GM11168 (cell line): ENCODE measurements at regions not wholly inside any gene's neighbourhood (a gene's known extent, or its start where the extent isn't known, plus 50 kb on each side); places are given as distances from the start of the nearest gene placed in this dataset.
"Not testable (repeated sequence)": the region's sequence is repeated elsewhere in the genome, so short reads cannot be mapped to it uniquely, and the experiment has no call there.

Source experiments
- in situ Hi-C: fragments of 300-500 bp; cut with MboI; formaldehyde crosslinking; loops from one replicate; pipeline ENCODE4 v1.12.0; 2022; ENCODE audit warnings: low sequenced_read_pairs; ENCODE audit not compliant: unreplicated experiment

- in situ Hi-C loops: no loop called here
Measured at GRCh38 chr6:140548366-140548765, 1173.9 kb upstream of the CITED2 start.

GRCh38 chr6:140546640-140547039 is 1172.2 kb upstream of the CITED2 start:
- in situ Hi-C loops: no loop called here

DNA sequence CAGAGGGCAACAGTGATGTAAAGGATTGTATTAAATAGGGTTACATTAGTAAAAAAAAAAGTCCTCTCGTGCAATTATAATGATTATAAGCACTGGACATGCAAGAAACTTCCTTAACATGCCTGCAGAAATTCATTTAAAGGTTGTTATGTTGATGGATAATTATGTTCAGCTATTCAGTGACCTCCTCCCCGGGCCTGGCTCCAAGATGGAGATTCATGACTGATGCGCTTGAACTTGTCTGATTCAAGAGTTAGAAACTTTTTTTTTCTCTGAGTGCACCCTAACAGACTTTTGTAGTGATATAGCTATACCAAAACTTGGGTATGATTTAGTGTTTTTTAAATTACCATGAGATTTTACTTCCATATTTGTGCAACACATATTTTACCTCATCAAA is 1170.0 kb upstream of the CITED2 start:
- in situ Hi-C loops: no loop called here

GRCh38 chr6:140542863-140543262 is 1168.4 kb upstream of the CITED2 start:
- in situ Hi-C loops: no loop called here

DNA sequence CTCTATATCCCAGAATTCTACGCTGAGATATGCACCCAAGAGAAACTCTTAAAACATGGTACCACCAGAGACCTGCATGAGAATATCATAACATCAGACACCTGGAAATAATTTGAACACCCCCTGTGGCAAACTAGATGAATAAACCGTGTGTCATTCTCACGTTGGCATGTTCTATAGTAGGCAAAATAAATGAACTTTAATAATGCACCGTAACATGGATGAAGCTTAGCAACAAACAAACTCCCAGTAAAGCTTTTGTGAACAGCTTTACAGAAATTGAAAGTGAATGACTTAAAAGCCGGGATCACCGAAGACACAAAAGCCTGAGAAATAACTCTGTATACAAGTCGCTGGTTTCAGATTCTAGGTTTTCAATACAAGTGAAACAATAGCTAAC is 1166.8 kb upstream of the CITED2 start:
- in situ Hi-C loops: no loop called here

DNA sequence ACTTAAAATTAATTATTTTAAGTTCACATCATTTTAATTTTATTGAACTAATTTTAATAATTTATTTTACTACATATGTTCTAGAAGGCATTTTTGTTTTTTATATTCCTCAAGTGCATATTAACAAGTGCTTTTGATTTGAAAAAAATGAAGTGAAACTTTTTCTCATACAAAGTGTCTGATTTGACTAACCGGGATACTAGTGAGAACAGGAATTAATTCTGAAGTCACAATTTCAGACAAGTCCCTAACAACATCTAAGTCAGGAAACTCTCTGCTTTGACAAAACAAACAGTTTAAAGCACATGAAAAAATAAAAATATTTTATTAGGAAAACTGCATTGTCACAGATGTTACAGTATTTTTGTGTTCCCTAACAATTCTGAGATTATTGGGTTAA is 1166.3 kb upstream of the CITED2 start:
- in situ Hi-C loops: no loop called here

DNA sequence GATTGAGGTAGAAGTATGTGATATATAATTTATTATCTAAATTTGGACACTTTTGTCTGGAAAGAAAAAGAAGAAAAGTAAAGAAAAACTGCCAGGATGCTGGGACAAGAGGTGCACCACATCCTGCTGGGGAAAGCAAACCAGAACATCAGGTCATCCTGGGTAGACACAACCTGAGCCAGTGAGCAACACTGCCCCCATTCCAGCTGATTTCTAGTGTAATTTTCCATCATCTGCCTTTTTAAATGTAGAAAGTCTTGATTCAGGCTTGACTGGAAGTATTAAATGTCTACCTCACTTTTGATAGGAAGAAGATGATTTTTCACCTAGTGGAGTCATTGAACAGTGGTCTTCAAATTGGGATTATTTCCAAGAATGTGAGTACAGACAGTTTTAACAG is 1164.5 kb upstream of the CITED2 start:
- in situ Hi-C loops: no loop called here

DNA sequence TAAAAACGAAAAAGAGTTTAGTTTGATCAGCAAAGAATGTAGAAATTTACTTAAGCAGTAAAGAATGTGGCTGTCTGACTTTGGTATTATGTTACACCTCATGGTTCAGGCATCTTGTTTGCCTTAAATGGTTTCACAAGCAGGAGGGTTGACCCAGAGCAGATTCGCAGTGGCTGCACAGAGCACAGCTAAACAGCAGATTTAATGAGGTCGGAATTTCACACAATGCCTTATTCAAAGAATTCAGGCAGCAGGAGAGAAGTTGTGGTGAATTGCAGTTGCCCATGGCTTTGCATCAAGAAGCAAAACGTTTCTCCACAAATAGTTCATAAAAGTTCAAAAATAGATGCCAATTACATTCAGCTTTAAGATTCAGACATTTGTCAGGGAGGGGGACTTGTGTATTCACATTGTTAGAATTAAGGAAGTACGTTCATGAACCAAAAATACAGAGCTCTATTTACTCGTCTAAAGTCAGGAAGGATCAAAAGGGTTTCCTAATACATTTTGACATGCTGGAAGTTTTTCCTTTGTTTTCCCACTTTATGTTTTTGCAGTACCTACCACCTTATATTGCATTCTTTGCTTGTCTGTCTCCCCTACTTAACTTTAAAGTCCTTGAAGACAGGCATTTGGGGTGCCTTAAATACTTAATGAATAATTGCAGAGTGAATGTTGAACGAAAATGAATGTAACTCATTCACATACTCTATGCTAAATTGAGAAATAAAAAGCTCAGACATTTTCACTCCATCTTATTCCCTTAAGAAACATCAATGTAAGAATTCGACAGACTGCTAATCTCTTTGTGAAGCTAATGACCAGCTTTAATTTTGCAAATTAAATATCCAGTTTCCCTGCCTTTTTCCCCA is 1163.6 kb upstream of the CITED2 start:
- in situ Hi-C loops: no loop called here

DNA sequence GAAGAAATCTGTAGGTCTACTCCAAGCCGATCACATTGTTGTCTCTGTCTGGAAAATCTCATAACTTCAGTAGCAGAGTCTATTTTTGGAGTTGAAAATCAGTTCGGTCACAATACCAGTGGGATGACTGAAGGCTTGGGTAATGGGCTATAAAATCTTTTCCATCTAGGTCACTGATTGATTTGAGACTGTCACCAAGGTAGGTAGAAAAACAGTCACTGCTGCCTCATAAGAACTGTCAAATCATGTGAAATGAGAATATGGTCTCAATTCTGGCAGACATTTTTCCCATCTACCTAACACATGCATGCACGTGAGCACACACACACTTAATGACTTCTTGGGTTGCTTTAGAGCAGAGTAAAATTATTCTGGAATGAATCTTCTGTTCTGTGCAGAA is 1162.8 kb upstream of the CITED2 start:
- in situ Hi-C loops: no loop called here

DNA sequence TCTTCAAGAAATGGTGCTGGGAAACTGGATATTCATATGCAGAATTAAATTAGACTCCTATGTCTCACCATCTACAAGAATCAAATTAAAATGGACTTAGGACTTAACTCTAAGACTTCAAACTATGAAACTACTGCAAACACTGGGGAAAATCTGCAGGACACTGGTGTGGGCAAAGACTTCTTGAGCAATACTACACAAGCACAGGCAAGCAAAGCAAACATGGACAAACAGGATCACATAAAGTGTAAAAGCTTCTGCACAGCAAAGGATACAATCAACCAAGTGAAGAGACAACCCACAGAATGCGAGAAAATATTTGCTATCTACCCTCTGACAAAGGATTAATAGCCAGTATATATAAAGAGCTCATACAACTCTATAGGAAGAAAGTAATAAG is 1161.1 kb upstream of the CITED2 start:
- in situ Hi-C loops: no loop called here

DNA sequence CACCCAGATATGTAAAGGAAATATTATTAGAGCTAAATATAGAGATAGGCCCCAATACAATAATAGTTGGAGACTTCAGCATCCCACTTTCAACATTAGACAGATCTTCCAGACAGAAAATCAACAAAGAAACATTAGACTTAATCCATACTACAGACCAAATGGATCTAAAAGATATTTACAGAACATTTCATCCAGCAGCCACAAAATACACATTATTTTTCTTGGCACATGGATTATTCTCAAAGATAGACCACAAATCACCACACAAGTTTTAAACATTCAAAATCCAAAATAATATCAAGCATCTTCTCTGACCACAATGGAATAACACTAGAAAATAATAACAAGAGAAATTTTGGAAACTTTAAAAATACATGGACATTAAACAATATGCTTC is 1159.1 kb upstream of the CITED2 start:
- in situ Hi-C loops: no loop called here

GRCh38 chr6:140504776-140505175 is 1130.3 kb upstream of the CITED2 start:
- in situ Hi-C loops: no loop called here

DNA sequence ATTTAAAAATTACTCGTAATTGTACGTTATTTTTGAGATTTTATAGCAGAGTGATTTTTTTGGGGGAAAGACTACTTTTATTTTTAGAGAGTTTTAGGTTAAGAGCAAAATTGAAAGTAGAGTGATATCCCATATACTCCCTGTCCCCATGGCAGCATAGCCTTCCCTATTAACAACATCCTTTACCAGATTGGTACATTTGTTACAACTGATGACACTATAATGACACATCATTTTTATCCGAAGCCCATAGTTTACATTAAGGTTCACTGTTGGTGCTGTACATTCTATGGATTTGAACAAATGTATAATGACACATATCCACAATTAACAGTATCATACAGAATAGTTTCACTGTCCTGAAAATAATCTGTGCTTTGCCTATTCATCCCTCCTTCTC is 1126.4 kb upstream of the CITED2 start:
- in situ Hi-C loops: no loop called here

GRCh38 chr6:140499607-140500006 is 1125.2 kb upstream of the CITED2 start:
- in situ Hi-C loops: no loop called here

GRCh38 chr6:140494321-140495108 is 1120.1 kb upstream of the CITED2 start:
- in situ Hi-C loops: no loop called here

DNA sequence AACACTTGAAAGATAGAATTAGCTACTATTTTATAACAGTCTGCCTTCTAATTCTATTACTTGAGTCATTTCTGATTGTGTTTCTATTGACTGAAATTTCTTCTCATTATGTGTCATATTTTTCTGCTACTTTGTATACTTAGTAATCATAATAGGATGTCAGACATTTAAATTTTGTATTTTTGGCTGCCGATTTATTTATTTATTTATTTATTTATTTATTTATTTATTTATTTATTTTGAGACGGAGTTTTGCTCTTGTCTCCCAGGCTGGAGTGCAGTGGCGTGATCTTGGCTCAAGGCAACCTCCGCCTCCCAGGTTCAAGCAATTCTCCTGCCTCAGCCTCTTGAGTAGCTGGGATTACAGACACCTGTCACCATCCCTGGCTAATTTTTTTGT is 1119.0 kb upstream of the CITED2 start:
- in situ Hi-C loops: not testable (repeated sequence)

GRCh38 chr6:140490081-140490480 is 1115.6 kb upstream of the CITED2 start:
- in situ Hi-C loops: no loop called here

DNA sequence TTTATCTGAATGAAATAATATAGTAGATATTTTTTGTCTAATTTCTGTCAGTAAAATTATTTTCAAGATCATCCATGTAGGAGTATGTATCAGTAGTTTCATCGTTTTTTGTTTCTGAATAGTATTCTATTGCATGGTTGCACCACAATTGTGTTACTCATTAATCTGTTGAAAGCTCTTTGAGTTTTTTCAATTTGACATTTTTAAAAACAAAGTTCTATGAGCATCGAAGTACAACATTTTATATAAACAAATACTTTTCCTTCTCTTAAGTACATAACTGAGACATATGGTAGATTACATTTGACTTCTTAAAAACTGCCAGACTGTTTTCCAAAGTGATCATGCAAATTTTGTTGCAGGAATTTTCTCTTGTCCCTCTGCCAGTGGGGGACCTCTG is 1113.1 kb upstream of the CITED2 start:
- in situ Hi-C loops: no loop called here

GRCh38 chr6:140486450-140487361 is 1112.3 kb upstream of the CITED2 start:
- in situ Hi-C loops: no loop called here

- in situ Hi-C loops: no loop called here
Measured at GRCh38 chr6:140485740-140486449, 1111.4 kb upstream of the CITED2 start.
